ENCODE measurements at regions not wholly inside any gene's neighbourhood (a gene's known extent, or its start where the extent isn't known, plus 50 kb on each side); places are given as distances from the start of the nearest gene placed in this dataset.

- DNase-seq (ENCODE audit: low spot score): no peak
- Histone ChIP-seq H3K36me3 (ENCODE audit: insufficient read depth, low read length, poor library complexity, severe bottlenecking) (no peaks in the 10 kb centered on the region), H3K27ac (ENCODE audit: low read depth, low read length, poor library complexity, severe bottlenecking) (no peak overlapping the region), H3K27me3 (replicated peaks; ENCODE audit: insufficient read depth, low read depth, low read length, poor library complexity) (no peaks in the 10 kb centered on the region), H3K4me3 (ENCODE audit: low read depth, low read length, poor library complexity, severe bottlenecking) (no peak overlapping the region), H3K9me3 (ENCODE audit: low read depth, low read length, poor library complexity, severe bottlenecking) (no peaks in the 10 kb centered on the region), H3K4me1 (ENCODE audit: insufficient read depth, low read length, poor library complexity, severe bottlenecking) (no peaks in the 10 kb centered on the region)
- POLR2A ChIA-PET (ENCODE audit: low non-redundant PET): no interaction called here
- CTCF ChIA-PET: no interaction called here
- intact Hi-C loops (cut with micrococcal nuclease; ENCODE audit: unreplicated experiment): no loop called here
- no TSS peak for BruUV-seq (replicated peaks)
- TF ChIP-seq, protein P1, sequence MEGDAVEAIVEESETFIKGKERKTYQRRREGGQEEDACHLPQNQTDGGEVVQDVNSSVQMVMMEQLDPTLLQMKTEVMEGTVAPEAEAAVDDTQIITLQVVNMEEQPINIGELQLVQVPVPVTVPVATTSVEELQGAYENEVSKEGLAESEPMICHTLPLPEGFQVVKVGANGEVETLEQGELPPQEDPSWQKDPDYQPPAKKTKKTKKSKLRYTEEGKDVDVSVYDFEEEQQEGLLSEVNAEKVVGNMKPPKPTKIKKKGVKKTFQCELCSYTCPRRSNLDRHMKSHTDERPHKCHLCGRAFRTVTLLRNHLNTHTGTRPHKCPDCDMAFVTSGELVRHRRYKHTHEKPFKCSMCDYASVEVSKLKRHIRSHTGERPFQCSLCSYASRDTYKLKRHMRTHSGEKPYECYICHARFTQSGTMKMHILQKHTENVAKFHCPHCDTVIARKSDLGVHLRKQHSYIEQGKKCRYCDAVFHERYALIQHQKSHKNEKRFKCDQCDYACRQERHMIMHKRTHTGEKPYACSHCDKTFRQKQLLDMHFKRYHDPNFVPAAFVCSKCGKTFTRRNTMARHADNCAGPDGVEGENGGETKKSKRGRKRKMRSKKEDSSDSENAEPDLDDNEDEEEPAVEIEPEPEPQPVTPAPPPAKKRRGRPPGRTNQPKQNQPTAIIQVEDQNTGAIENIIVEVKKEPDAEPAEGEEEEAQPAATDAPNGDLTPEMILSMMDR (conservative IDR thresholded peaks at IDR 0.05; ENCODE audit: low read depth, low read length): no peak
- TF ChIP-seq EZH2 (IDR thresholded peaks at IDR 0.05; ENCODE audit: borderline replicate concordance, low read depth, low read length, poor library complexity, severe bottlenecking): no peak
Observed at GRCh38 chr9:95791695-95792094, 83.8 kb upstream of the ERCC6L2 start.

GRCh38 chr9:95791286-95791685, 84.2 kb upstream of the ERCC6L2 start:
- intact Hi-C loops (cut with micrococcal nuclease; ENCODE audit: unreplicated experiment): no loop called here
- no TSS peak for BruUV-seq (replicated peaks)
- ChIA-PET POLR2A (ENCODE audit: low non-redundant PET) (no interaction called here), CTCF (no interaction called here)
- Histone ChIP-seq H3K9me3 (ENCODE audit: low read depth, low read length, poor library complexity, severe bottlenecking) (no peaks in the 10 kb centered on the region), H3K36me3 (ENCODE audit: insufficient read depth, low read length, poor library complexity, severe bottlenecking) (no peaks in the 10 kb centered on the region), H3K27me3 (replicated peaks; ENCODE audit: insufficient read depth, low read depth, low read length, poor library complexity) (no peaks in the 10 kb centered on the region), H3K4me1 (ENCODE audit: insufficient read depth, low read length, poor library complexity, severe bottlenecking) (no peaks in the 10 kb centered on the region), H3K27ac (ENCODE audit: low read depth, low read length, poor library complexity, severe bottlenecking) (no peak overlapping the region), H3K4me3 (ENCODE audit: low read depth, low read length, poor library complexity, severe bottlenecking) (no peak overlapping the region)
- no peak for DNase-seq (ENCODE audit: low spot score)
- TF ChIP-seq, protein P1 (conservative IDR thresholded peaks at IDR 0.05; ENCODE audit: low read depth, low read length): no peak

GRCh38 chr9:95788521-95788991, 86.9 kb upstream of the ERCC6L2 start:
- intact Hi-C loops (cut with micrococcal nuclease; ENCODE audit: unreplicated experiment): no loop called here
- BruUV-seq (replicated peaks): no TSS peak
- CTCF ChIA-PET: no interaction called here
- no peaks in the 10 kb centered on the region for H3K27me3 ChIP-seq (replicated peaks; ENCODE audit: insufficient read depth, low read depth, low read length, poor library complexity)
- H3K9me3 ChIP-seq (ENCODE audit: low read depth, low read length, poor library complexity, severe bottlenecking): no peaks in the 10 kb centered on the region
- DNase-seq (ENCODE audit: low spot score): no peak
- H3K4me1 ChIP-seq (ENCODE audit: insufficient read depth, low read length, poor library complexity, severe bottlenecking): no peaks in the 10 kb centered on the region
- H3K36me3 ChIP-seq (ENCODE audit: insufficient read depth, low read length, poor library complexity, severe bottlenecking): no peaks in the 10 kb centered on the region
- no peak overlapping the region for H3K27ac ChIP-seq (ENCODE audit: low read depth, low read length, poor library complexity, severe bottlenecking)
- TF ChIP-seq, protein P1 (conservative IDR thresholded peaks at IDR 0.05; ENCODE audit: low read depth, low read length): no peak
- TF ChIP-seq EZH2 (IDR thresholded peaks at IDR 0.05; ENCODE audit: borderline replicate concordance, low read depth, low read length, poor library complexity, severe bottlenecking): no peak
- POLR2A ChIA-PET (ENCODE audit: low non-redundant PET): no interaction called here
- no peak overlapping the region for H3K4me3 ChIP-seq (ENCODE audit: low read depth, low read length, poor library complexity, severe bottlenecking)

Measured in A673 (cell line).